SK-N-MC (cell line): ENCODE measurements at regions not wholly inside any gene's neighbourhood (a gene's known extent, or its start where the extent isn't known, plus 50 kb on each side); places are given as distances from the start of the nearest gene placed in this dataset.

Source experiments
- DNase-seq: peaks from one replicate; pipeline ENCODE4 v3.0.0-alpha.2; 2011; ENCODE audit warnings: low read depth, low spot score
- H3K27ac ChIP-seq: fragments of 200-600 bp; sonication (generic); 2 replicates; pipeline ENCODE4 v1.5.1; 2016; ENCODE audit warnings: mixed run types
- H3K36me3 ChIP-seq: fragments of 200-600 bp; sonication (generic); 2 replicates; pipeline ENCODE4 v1.6.1; 2017; ENCODE audit warnings: antibody characterized with exemption, low read length, mixed read lengths; ENCODE audit not compliant: insufficient read depth
- H3K4me3 ChIP-seq: fragments of 200-600 bp; sonication (generic); 2 replicates; pipeline ENCODE4 v1.5.1; 2016
- H3K9ac ChIP-seq: fragments of 200-600 bp; sonication (generic); 2 replicates; pipeline ENCODE4 v1.8.0; 2017; ENCODE audit warnings: mixed run types, mixed read lengths; ENCODE audit not compliant: insufficient read length
- H3K9me3 ChIP-seq: fragments of 200-600 bp; sonication (generic); 2 replicates; pipeline ENCODE4 v1.6.1; 2017; ENCODE audit warnings: low read depth, mild to moderate bottlenecking, antibody characterized with exemption, low read length, moderate library complexity, mixed read lengths
- EZH2 ChIP-seq: fragments of 200-600 bp; sonication (generic); IDR thresholded peaks from one replicate; pipeline ENCODE4 v1.6.1; 2017; ENCODE audit warnings: antibody characterized with exemption
- FOXP2 ChIP-seq: optimal IDR thresholded peaks from 2 replicates; pipeline ENCODE3; 2011; ENCODE audit warnings: mild to moderate bottlenecking, moderate library complexity; ENCODE audit not compliant: insufficient read depth; ENCODE audit errors: extremely low read length, control extremely low read depth
- POLR2AphosphoS5 ChIP-seq: IDR thresholded peaks from 2 replicates; pipeline ENCODE4 v1.6.1; 2012; ENCODE audit warnings: mild to moderate bottlenecking, low read depth, low read length, borderline replicate concordance

GRCh38 chr11:26245046-26245445 lies 86.9 kb upstream of the ANO3 start:
- no peaks in the 10 kb centered on the region for H3K36me3 ChIP-seq
- H3K9ac ChIP-seq = no peak overlapping the region
- no peak for DNase-seq
- no peak overlapping the region for H3K4me3 ChIP-seq
- H3K9me3 ChIP-seq = no peaks in the 10 kb centered on the region
- TF ChIP-seq FOXP2 (no peak), EZH2 (no peak), POLR2AphosphoS5 (no peak)
- H3K27ac ChIP-seq = no peak overlapping the region

DNA sequence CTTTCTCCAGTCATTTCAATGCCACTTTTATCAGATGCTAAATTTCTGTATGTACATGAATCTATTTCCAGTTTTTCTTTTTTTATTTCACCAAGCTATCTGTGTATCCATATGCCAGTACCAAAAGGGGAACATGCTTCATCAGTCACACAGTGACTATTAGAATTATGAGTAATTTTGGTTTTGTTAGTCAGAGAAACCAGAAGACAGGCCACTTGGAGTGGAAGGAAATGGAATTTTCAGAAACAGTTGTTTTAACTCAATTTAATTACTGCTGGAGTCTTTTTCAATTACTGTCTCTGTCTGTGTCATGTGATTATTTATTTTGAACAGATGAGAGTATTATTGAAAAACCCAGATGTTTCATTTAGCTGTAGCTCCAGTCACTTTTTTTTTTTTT lies 84.6 kb upstream of the ANO3 start:
- H3K27ac ChIP-seq = no peak overlapping the region
- no peaks in the 10 kb centered on the region for H3K36me3 ChIP-seq
- no peaks in the 10 kb centered on the region for H3K9me3 ChIP-seq
- no peak for DNase-seq
- TF ChIP-seq POLR2AphosphoS5 (no peak), FOXP2 (no peak), EZH2 (no peak)
- H3K4me3 ChIP-seq = no peak overlapping the region
- H3K9ac ChIP-seq = no peak overlapping the region

- H3K9me3 ChIP-seq = no peaks in the 10 kb centered on the region
- H3K27ac ChIP-seq = no peak overlapping the region
- TF ChIP-seq POLR2AphosphoS5 = no peak
Observed at GRCh38 chr11:26248661-26249060, 83.3 kb upstream of the ANO3 start.

DNA sequence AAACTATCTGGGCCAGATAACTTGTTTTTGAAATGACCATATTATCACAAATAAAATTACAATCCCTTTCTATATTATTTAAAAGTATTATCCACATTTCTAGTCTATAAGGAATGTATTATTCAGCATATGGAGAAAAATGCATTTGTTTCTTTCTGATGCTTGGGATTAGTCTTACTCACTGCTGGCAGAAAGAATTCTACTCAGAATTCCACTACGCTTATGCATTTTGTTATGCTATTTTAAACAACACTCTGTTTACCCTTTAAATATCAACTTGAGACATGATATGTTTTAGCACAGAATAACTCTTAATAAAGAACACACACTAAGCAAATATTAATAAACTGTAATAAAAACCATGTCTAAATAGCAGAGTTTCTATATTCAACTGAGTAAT lies 77.6 kb upstream of the ANO3 start:
- Histone ChIP-seq H3K4me3 (no peak overlapping the region), H3K9ac (no peak overlapping the region), H3K36me3 (no peaks in the 10 kb centered on the region), H3K9me3 (no peaks in the 10 kb centered on the region), H3K27ac (no peak overlapping the region)
- no peak for DNase-seq
- no peak for TF ChIP-seq POLR2AphosphoS5
- TF ChIP-seq EZH2 = no peak
- TF ChIP-seq FOXP2 = no peak

More at GRCh38 chr11:26248661-26249060, 83.3 kb upstream of the ANO3 start:
- Histone ChIP-seq H3K9ac (no peak overlapping the region), H3K4me3 (no peak overlapping the region), H3K36me3 (no peaks in the 10 kb centered on the region)
- DNase-seq = no peak

GRCh38 chr11:26263769-26264168 lies 68.2 kb upstream of the ANO3 start:
- TF ChIP-seq POLR2AphosphoS5 = no peak
- TF ChIP-seq FOXP2 = no peak
- no peak for TF ChIP-seq EZH2
- Histone ChIP-seq H3K36me3 (no peaks in the 10 kb centered on the region), H3K9me3 (no peaks in the 10 kb centered on the region)

GRCh38 chr11:26264266-26264665 lies 67.7 kb upstream of the ANO3 start:
- Histone ChIP-seq H3K27ac (no peak overlapping the region), H3K9ac (no peak overlapping the region), H3K9me3 (no peaks in the 10 kb centered on the region), H3K36me3 (no peaks in the 10 kb centered on the region), H3K4me3 (no peak overlapping the region)
- no peak for DNase-seq
- TF ChIP-seq FOXP2 (no peak), EZH2 (no peak), POLR2AphosphoS5 (no peak)

More at GRCh38 chr11:26263769-26264168, 68.2 kb upstream of the ANO3 start:
- Histone ChIP-seq H3K27ac (no peak overlapping the region), H3K4me3 (no peak overlapping the region), H3K9ac (no peak overlapping the region)
- DNase-seq = no peak

- H3K9me3 ChIP-seq = no peaks in the 10 kb centered on the region
- DNase-seq = no peak
- H3K9ac ChIP-seq = no peak overlapping the region
- H3K27ac ChIP-seq = no peak overlapping the region
- no peak overlapping the region for H3K4me3 ChIP-seq
- no peaks in the 10 kb centered on the region for H3K36me3 ChIP-seq
- TF ChIP-seq POLR2AphosphoS5 (no peak), FOXP2 (no peak)
Observed at GRCh38 chr11:26268980-26269660, 62.8 kb upstream of the ANO3 start.

- no peaks in the 10 kb centered on the region for H3K9me3 ChIP-seq
- no peak overlapping the region for H3K9ac ChIP-seq
- H3K4me3 ChIP-seq = no peak overlapping the region
- H3K36me3 ChIP-seq = no peaks in the 10 kb centered on the region
- TF ChIP-seq POLR2AphosphoS5 (no peak), EZH2 (no peak), FOXP2 (no peak)
- H3K27ac ChIP-seq = no peak overlapping the region
- no peak for DNase-seq
Observed at GRCh38 chr11:26271666-26272065, 60.3 kb upstream of the ANO3 start.

DNA sequence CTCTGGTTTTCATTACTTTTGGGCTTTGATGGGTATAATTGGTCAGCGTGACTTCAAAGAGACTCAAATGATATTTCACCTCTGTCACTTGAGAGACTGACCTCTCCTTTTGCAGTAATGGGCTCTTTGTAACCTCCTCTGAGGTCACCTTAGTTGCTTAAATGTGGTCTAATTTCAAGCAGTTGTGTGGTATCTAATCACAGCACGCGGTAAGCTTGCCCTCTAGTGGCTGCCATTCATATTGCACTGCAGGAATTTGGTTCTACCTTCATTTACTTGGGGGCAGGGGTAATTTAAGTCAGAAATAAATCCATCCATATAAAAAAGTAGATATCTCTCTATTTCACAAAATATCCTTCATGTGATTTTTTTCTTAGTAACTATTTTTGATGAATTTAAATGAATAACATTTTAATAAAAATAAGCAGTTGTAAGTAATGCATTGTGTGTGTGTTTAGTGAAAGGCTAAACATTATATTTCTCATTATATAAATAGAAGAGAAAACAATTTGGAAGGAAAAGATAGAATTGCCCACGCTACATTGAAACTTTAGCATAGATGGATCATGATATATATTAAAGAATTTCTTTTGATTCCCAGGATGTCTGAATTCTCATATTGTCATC lies 55.0 kb upstream of the ANO3 start:
- H3K9ac ChIP-seq = no peak overlapping the region
- no peaks in the 10 kb centered on the region for H3K36me3 ChIP-seq
- H3K4me3 ChIP-seq = no peak overlapping the region
- peak; percentile 32 for DNase-seq
- no peak for TF ChIP-seq POLR2AphosphoS5
- no peak for TF ChIP-seq FOXP2
- TF ChIP-seq EZH2 = no peak
- no peak overlapping the region for H3K27ac ChIP-seq
- no peaks in the 10 kb centered on the region for H3K9me3 ChIP-seq

DNA sequence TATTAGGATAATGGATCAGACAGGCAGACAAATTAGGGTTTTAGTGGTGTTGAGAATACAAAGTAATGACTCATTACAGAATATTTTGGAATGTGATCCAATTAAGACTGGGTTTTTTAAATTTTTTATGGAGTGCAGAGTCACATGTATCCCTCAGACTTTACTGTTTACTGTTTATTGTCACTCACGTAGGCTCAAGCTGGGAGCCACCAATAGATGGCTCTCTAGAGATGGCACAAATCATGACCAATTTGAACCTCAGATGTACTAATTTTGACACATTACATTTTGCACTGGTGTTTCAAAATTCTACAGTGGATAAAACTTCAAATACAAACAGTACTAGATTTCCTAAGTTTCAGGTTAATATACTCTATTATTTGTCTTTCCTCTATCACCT lies 53.6 kb upstream of the ANO3 start:
- H3K9me3 ChIP-seq = no peaks in the 10 kb centered on the region
- H3K9ac ChIP-seq = no peak overlapping the region
- H3K36me3 ChIP-seq = no peaks in the 10 kb centered on the region
- TF ChIP-seq FOXP2 (no peak), EZH2 (no peak), POLR2AphosphoS5 (no peak)
- no peak overlapping the region for H3K4me3 ChIP-seq
- no peak overlapping the region for H3K27ac ChIP-seq
- no peak for DNase-seq
